GM11168 (cell line): ENCODE measurements at regions not wholly inside any gene's neighbourhood (a gene's known extent, or its start where the extent isn't known, plus 50 kb on each side); places are given as distances from the start of the nearest gene placed in this dataset.

ENCODE experiments used
- in situ Hi-C: fragments of 300-500 bp; cut with MboI; formaldehyde crosslinking; loops from one replicate; pipeline ENCODE4 v1.12.0; 2022; ENCODE audit warnings: low sequenced_read_pairs; ENCODE audit not compliant: unreplicated experiment

DNA sequence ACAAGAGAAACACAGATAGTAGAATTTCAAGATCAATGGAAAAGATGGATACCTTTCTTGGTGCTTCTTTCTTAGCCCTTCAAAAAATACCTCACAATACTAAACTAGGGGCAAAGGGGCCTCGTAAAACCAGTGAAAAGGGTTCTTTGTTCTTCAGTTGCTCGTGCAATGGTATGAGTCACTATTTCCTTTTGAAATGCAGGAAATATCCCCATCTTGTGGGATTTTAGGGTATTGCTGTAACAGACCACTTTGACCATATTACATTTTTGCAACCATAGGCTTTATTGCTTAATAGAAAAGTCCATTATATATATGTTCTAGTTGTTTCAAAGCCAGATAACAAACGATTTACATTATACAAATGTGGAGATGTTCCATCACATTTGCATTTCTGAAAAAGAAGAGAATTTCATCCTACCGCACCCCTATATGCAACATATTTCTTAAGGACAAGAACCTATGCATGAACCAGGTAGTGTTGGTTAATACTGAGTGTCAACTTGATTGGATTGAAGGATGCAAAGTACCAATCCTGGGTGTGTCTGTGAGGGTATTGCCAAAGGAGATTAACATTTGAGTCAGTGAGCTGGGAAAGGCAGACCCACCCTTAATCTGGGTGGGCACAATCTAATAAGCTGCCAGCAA is 88.6 kb upstream of the PKN2 start:
- in situ Hi-C loops = loop anchor here (10.0 kb wide), 1 partner anchor 431 kb away; no protein-coding TSS in a partner anchor

DNA sequence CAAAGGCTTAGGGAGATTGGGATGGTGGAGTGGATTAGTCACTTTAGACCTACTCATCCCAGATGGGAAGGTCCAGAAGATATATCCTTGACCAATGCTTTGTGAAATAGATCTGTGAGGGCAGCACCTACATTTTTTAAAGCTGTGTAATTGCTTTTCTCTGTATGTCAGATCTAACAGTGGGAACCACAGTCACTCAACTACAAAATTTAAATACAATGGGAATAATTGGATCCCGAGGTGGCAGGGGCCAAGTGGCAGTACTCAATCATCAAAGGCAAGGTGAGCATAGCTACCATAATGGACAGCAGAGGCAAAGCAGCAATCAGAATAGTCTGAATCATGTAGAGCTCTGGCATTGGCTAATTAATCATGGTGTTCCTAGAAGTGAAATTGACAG is 86.1 kb upstream of the PKN2 start:
- in situ Hi-C loops = loop anchor here (10.0 kb wide), 1 partner anchor 433 kb away; no protein-coding TSS in a partner anchor

DNA sequence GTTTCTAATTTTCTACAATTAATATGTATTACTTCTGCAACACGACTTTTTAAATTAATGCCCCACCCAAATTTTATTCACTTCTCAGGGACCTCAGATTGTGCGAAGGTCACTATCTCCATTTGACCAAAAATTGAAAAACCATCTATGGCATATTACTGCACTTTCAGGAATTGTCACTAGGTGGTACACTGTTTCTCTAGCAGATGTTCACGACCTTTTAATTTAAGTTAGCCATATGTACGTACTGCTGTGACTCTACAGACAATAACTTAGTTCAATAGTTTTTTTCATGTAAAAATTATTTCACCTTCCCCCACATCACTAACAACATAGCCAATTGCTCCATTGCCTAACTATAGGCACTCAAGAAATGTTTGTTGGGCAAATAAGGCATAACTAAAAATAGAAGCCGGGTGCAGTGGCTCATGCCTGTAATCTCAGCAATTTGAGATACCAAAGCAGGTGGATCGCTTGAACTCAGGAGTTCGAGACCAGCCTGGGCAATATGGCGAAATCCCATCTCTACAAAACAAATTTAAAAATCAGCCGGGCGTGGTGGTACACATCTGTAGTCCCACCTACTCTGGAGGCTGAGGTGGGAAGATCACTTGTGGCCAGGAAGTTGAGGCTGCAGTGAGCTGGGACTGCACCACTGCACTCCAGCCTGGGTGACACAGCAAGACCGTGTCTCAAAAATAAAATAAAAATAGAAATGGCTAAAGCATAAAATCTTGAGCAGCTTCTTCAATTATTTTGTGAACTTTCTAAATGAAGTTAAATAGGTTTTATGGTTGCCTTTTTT is 75.7 kb upstream of the PKN2 start:
- in situ Hi-C loops = no loop called here

DNA sequence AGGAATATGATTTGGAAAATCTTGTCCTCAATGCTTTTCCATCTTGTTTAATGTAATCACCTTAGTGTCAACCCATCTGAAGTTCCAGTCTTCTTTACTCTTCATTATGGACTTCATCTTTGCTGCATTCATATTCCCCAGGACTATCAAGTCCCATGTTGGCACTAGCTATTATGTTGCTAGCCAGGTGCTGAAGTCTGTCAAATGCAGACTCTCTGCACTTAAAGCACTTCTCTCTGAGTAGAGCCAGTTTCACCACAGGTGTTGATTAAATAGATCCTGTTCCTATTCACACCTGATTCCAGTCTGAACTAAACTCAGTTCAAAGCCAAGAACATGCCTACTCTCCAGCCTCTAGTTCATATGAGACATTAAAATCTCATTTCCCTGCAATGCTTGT is 75.0 kb upstream of the PKN2 start:
- in situ Hi-C loops = no loop called here

DNA sequence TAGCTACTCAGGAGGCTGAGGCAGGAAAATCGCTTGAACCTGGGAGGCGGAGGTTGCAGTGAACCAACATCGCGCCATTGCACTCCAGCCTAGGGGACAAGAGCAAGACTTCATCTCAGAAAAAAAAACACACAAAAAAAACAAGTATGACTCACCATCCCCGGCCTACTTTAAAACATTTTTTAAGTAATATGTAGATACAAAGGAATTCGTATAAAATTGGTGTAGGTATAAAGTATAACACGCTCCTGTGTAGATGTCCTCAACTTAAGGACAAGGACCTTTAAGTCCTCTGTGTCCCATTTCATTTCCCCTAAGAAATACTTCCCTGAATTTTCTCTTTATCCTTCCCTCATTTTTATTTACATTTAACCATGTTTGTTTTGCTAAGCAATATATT is 73.4 kb upstream of the PKN2 start:
- in situ Hi-C loops = no loop called here

DNA sequence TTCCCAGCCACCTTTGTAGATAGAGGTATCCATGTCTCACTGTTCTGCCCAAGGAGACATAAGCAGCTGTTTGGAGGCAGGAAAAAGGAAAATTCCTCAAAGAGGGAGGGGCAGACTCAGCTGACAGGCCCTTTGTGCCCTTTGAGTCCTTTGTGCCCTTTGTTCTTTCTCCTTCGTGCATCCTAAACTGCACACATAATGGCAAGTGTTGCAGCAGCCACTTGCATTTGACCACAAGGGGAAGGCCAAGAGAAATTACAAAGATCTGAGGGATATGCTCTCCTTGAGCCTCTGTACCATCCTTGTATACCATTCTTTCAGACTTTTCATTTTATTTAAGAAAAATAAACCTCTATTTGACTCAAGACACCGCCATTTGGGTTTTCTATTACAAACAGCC is 71.8 kb upstream of the PKN2 start:
- in situ Hi-C loops = no loop called here

DNA sequence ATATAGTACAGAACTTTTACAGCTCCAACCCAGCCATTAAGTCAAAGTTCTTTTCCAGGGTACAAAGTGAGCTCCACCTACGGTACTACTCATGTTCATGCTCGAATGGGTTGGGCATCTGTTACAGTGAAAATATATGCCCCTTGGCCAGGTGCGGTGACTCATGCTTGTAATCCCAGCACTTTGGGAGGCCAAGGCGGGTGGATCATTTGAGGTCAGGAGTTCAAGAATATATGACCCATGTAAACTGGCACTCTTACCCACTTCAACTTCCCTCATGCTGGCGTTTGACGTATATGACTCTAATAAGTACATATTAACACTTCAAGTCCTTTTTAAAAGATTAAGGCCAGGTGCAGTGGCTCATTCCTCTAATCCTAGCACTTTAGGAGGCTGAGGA is 71.3 kb upstream of the PKN2 start:
- in situ Hi-C loops = no loop called here

DNA sequence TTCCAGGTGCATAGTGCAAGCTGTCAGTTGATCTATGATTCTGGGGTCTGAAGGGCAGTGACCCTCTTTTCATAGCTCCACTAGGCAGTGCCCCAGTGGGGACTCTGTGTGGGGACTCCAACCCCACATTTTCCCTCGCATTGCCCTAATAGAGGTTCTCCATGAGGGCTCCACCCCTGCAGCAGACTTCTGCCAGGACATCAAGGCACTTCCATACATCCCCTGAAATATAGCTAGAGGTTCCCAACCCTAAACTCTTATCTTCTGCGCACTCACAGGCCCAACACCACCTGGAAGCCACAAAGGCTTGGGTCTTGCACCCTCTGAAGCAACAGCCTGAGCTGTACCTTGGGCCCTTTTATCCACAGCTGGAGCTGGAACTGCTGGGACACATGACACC is 65.7 kb upstream of the PKN2 start:
- in situ Hi-C loops = no loop called here

DNA sequence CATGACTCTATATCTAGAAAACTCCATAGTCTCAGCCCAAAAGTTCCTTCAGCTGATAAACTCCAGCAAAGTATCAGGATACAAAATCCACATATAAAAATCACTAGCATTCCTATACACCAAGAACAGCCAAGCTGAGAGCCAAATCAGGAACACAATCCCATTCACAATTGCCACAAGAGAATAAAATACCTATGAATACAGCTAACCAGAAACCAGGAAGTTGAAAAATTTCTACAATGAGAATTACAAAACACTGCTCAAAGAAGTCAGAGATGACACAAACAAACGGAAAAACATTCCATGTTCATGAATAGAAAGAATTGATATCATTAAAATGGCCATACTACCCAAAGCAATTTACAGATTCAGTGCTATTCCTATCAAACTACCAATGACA is 61.0 kb upstream of the PKN2 start:
- in situ Hi-C loops = loop anchor here (10.0 kb wide), 1 partner anchor 1298 kb away; the partner anchor contains the start of gene LMO4
